GM19035 (cell line): ENCODE measurements at regions not wholly inside any gene's neighbourhood (a gene's known extent, or its start where the extent isn't known, plus 50 kb on each side); places are given as distances from the start of the nearest gene placed in this dataset.
"Not testable (repeated sequence)": the region's sequence is repeated elsewhere in the genome, so short reads cannot be mapped to it uniquely, and the experiment has no call there.

Source experiments
- ATAC-seq: cut with Tn5 transposase; IDR thresholded peaks from one replicate; pipeline ENCODE4 v1.9.1; 2021; ENCODE audit not compliant: unreplicated experiment

DNA sequence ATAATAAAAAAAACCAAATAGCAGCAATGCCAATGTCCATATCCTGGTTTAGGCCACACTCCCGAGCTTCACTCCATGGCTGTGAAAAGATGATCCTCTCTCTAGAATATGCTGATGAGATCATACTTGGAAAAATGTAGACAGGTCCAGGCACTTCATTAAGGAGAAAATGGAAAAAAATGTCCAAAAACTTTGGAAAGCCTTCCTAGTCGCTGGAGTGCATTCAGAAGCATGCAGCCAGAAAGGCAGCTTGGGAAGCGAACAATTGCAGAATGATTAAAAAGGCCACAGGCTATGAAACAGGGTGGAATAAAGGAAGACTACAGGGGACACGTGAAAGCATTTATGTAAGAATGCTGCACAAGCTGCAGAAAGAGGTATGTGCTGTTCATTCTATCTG lies 165.6 kb upstream of the HCCS start:
- ATAC-seq: no peak

DNA sequence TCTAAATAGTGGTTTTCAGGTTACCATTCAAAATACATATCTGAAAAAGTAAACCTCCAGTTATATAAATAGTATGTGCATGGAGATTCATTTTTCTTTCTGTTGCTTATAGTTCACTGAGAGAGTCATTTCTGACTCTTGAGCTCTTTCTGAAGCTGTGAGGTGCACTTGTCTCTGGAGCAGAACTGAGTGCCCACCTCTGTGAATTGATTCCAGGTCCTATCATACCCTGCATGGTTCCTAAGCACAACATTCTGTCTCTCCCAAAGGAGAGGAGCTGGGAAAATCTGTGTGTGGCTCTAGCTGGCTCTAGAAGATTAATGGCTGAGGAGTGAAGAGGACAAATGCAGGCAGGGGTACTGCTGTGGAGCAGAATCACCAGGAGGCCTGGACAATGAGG lies 161.6 kb upstream of the HCCS start:
- no peak for ATAC-seq

DNA sequence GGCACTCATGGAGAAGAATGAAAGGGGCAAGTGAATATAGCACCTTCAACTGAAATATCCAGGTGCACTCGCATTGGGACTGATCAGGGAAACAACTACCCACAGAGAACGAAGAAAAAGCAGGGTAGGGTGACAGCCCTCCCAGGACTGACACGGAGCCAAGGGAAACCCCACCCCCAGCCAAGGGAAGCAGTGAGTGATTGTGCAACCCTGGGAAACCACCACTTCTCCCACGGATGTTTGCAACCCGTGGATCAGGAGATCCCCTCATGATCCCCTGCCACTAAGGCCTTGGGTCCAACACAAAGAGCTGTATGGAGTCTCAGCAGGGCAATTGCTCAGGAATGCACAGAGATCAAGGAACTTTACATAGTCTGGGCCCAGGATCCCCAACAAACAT lies 158.5 kb upstream of the HCCS start:
- ATAC-seq: no peak

DNA sequence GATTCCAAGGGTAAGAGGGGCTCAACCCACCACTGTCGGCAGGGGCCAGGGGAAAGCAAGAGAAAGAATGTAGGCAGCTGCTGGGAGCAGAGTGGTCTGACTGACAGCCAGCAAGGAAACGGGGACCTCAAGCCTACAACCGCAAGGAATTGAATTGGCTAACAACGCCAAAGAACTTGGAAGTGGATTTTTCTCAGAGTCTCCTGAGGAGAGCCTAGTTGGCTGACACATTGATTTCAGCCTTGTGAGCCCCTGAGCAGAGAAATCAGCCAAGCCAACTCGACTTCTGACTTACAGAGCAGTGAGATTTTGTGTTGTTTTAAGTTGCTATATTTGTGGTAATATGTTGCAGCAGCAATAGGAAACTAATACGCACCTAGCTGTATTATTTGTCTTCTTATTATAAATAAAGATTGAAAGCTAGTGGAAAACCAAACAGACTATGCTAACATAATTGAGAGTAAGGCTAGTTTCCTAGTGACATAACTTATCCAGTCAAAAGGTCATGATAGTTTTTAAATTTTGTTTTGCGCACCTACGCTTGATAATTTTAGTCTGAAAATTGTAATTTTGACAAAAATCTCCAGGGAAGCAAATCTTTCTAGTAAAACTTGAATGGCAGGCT lies 145.8 kb upstream of the HCCS start:
- no peak for ATAC-seq

DNA sequence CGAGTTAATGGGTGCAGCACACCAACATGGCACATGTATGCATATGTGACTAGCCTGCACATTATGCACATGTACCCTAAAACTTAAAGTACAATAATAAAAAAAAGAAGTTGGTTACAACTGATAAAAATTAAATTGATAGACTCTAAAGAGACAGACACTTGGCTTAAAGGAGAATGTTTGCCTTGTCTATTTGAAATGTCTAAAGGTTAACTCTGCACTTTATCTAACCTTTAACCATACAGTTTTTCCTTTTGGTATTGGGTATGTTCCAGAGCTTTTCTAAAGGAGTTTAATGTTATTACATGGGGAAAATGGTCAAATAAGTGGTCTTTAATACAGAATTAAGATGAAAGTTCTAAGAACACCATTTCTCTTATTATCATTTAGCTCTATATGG lies 145.1 kb upstream of the HCCS start:
- ATAC-seq: no peak

DNA sequence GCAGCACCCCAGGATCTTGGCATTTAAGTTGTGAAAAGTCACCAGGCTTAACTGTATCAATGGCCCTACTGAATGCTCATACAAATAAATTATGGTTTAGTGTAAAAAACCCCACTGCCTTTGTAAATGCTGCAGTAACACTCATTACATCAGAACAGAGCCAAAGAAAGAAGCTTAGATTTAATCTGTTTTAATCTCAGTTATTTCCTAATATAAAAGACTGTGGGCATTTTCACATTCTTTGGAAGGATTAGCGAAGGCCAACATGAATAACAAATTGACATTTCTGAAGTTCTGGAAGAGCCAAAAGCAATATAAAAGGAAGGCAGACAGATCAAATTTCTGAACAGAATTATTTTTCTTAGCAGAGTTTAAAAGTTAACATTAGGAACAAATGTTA lies 140.0 kb upstream of the HCCS start:
- no peak for ATAC-seq

DNA sequence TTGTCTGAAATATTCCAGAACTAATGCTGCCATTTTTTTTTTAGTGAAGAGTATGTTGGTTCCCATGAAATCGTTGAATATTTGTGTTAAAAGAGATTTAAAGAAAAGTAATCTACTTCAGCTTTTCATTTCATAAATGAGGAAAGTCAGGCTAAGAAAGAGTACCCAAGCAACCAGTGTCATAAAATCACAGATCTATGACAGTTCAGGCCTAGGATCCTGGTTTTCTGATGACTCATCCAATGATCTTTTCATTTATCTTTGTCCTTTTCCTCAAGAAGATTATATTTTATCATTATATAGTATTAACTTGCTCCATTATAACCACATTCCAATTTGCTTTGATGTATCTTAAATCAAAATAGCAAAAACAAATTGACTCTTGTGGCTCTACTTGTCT lies 139.4 kb upstream of the HCCS start:
- no peak for ATAC-seq

DNA sequence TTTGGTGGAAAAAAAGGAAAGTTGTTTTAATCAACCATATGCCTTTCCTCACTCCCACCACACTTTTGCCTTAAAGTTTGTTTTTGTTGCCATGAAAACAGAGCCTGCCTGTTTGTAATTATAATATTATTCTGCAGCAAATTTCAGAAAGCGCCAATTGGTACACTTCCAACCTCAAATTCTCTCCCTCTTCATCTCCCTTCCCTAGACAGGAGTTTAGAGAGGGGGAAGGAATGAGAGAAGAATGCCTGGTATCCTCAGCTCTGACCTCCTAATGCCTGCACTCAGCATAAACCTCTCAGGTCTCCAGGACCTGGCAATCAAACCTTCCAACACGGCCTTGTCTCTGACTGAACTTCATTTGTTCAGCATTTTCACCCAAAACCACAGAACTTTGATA lies 138.4 kb upstream of the HCCS start:
- no peak for ATAC-seq

DNA sequence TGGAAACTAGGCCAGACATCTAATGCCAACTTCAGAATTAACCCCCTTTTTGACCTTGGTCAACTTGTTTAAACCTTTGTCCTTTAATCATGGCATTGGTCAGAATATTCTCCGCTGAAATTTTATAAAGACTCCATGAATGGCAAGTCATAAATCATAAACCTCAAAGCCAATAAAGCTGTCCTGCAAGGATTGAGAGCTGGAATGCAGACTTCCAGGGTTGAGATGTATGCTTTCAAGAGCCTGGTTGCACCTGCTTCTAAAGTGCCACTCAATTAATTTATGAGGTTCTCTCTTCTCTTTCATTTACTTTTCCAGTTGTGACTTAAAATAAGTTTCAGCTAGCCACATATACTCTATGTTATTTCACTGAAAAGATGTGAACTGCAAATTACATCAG lies 136.2 kb upstream of the HCCS start:
- no peak for ATAC-seq

DNA sequence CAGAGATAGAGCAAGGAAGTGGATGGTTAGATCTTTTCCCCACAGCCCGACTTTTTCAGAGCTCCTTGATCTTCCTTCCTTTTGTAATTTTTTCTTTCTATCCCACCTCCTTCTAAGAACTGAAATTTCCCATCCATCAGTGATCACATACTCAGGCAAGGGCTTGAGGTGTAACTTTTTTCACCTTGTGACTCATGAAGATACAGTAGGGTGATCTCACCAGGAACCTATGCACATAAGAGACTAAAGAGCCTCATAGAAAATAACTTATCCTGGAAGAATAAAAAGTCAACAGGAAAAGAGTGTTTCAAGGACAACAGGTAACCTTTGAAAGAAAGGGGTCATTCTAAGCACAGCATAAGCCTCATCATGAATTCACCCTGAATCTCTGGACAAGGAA lies 131.2 kb upstream of the HCCS start:
- ATAC-seq: no peak

DNA sequence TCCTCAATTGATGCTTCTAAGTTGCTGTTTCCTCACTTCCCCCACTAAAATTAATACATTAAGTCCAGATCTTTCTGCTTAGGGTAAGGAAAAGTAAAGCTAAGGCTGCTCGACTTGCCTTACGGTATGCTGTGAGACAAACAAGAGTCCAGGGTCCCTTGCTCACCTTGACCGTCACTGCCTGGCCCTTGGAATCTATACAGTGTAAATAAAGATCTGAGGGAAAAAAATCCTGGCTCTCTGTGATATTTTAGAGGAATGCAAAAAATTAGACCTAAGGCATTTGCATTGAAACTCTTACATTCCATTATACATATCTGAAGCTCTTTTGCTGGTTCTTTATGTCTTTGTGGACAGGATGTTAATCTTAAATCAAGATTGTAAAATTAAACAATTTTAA lies 129.6 kb upstream of the HCCS start:
- ATAC-seq: no peak

DNA sequence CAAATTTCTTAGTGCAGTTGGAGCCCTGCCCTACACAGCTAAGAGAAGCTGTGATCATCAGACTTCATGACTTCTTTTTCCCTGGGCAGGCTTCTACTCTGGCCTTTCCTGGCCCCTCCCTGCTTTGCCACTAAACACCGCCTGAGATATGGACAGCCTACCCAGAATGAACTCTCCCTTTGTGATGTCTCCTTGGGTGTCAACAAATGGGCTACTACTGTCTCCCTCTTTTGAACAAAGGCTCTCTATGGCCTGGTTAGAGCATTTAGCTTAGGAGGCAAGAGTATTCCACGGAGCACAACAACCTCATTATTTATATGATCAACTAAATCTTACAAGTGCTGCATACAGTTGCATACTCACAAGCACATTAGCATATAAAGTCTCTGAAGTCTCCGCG lies 127.6 kb upstream of the HCCS start:
- no peak for ATAC-seq

DNA sequence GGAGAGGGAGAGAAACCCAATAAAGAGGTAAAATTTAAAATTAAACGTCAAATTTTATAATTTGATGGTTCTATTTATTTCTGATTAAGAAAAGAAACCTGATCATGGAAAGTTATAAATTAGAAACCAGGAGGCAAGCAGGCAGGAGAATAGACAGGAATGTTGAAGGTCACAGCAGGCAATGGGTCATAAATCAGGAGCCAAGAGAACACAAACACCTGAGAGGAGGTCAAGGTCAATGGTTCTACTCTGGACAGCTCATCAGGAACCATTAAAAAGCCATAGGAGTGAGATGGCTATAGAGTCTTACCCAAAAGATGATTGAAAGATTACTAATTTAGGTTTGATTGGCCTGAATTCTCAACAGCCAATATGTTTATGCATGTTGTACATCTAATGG lies 126.9 kb upstream of the HCCS start:
- no peak for ATAC-seq

DNA sequence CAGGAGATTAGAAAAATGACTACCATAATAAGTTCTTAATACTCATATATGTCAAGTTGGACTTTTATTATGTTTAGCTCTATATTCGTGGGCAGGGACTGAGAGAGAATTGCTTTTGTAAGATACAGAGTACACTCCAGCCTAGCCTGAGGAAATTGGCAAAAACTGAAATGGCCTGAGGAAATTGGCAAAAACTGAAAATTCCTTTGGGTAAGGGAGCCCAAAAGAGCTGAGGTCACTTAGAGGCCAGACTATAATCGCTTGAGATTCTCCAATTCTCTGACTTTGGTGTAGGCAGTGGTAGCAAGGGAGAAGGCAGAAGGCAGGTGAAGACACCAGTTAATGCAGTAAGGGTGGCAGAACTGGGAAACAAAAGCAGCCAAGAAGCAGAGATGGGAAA lies 124.5 kb upstream of the HCCS start:
- ATAC-seq: no peak

DNA sequence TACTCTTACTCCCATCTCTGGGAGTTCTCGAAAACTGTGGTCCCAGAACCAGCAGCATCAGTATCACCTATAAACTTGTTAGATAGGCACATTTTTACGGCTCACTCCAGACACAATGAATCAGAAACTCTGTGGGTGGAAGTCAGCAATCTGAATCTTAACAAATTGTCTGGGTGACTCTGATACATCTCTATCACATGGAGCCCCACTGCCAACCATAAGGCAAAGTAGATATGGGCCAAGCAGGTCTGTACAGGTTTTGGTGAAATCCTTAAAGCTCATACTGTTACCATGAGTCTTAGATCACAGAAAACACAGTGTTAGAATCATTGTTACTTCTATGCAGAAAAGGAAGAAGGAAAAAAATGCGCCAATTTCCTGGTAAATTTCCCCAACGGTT lies 122.5 kb upstream of the HCCS start:
- no peak for ATAC-seq

DNA sequence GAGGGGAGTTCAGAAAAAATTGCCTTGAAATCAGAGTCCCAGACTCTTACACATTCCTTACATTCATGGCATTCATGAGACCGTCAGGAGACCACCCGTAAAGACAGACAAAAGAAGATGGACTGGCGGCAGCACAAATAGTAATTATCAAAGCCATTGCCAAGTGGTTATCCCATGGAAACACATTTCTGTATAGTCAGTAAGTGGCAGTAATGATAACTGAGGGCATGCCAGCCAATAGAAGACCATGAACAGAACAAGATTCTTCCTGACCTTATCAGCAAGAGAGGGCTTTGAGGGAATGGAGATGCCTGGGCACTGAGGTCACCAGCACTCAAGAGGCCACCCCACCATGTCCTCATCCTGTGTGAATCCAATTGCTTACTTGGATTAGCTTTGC lies 121.7 kb upstream of the HCCS start:
- no peak for ATAC-seq

DNA sequence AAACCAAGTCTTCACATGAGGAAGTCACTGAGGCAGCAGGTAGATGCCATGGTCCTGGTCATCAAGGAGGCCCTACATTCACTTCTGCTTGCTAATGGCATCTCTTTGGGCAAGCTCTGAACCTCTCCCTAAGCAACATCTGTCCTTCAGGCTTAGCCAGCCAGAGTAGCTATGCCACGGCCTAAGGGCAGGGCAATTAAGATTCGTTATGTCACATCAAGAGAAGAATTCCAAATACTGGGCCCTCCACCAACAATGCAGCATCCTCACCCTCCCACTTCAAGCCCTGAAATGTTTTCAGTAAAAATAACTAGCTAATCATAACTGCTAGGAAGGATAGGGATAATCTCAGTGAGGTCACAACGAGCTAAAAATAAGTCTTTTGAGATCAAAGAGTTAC lies 120.7 kb upstream of the HCCS start:
- ATAC-seq: no peak

DNA sequence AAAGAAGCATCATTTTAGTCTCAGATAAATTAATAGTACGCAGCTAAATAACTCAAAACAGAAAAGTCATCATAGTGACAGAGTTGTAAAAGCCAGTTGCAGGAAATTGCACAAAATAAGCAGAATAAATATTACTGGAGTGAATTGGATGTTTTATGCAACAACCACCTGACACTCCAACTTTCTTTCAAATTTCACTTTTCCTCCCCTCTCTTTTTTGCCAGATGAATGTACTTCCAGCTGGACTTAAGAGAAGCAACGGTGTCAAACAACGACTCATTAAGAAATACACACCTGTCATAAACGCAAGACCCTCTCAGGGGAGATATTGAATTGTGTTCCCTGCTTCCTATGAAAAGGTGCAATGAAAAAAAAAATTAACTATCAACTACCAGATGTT lies 120.2 kb upstream of the HCCS start:
- ATAC-seq: no peak

DNA sequence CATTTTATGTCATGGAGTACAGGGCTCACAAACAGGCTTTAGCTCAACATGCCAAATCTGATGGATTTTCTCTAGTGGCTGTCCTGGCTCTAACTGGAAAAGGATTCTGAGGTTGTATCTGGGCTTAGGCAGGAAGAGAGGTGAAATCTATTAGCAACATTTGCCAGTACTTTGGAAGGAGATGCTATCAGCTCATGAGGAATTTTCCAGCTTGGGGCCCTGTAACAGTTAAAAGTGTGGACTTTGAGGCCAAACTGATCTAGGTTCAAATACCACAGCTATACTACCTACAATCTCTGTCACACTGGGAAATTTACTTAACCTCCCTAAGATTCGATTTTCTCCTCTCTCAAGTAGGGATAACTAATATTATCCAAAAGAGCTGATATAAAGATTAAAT lies 119.0 kb upstream of the HCCS start:
- no peak for ATAC-seq

DNA sequence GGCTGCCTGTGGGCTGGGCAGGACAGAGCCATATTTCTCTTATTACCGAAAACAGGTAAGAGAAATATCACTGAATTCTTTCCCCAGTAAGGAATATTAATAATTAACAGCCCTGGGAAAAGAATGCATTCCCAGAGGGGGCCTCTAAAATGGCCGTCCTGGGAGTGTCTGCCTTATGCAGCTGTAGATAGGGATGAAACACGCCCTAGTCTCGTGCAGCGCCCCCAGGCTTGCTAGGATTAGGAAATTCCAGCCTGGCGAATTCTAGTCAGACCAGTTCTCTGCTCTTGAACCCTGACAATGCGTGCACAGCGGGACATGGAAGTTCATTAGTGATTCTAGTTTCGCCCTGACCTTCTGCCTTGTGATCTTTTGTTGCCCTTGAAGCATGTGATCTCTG lies 104.1 kb upstream of the HCCS start:
- ATAC-seq: not testable (repeated sequence)

DNA sequence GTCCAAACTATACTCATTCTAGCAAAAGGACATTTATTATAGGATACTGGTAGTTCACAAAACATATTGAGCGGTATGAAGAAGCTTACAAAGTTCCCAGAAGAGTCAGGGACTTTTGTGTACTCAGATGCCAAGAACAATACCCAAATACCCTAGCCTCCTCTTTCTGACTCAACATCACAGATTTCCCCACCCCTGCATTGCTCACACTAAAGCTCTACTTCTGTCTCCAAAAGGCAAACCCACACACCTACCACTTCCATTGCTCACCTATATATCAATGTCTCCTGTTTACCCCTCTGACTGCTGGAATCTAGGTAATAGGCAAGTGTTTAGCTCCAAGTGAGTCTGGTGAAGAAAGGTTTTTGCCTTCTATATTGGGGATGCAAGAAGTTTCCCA lies 100.7 kb upstream of the HCCS start:
- no peak for ATAC-seq

DNA sequence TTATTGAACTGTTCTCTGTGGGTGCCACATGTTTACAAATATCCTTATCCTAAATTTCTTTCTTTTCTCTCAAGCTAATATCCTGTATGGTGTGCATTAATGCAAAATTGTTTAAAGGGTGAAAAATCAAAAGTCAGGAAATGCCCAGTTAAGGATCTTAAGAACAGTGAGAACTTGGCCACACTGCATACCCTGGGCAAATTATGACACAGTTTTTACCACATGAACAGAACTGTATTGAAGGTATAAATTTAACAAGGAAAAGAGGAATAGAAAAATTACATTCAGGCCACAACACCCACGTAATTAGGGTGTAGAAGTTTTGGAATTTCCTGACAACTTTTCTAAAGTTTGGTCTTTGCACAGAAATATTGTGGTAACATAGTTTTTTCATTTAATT lies 94.4 kb upstream of the HCCS start:
- no peak for ATAC-seq

DNA sequence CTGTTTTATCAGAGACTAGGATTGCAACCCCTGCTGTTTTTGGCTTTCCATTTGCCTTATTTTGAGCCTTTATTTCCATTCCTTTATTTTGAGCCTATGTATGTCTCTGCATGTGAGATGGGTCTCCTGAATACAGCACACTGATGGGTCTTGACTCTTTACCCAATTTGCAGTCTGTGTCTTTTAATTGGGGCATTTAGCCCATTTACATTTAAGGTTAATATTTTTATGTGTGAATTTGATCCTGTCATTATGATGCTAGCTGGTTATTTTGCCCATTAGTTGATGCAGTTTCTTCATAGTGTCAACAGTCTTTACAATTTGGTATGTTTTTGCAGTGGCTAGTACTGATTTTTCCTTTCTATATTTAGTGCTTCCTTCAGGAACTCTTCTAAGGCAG lies 88.5 kb upstream of the HCCS start:
- not testable (repeated sequence) for ATAC-seq

DNA sequence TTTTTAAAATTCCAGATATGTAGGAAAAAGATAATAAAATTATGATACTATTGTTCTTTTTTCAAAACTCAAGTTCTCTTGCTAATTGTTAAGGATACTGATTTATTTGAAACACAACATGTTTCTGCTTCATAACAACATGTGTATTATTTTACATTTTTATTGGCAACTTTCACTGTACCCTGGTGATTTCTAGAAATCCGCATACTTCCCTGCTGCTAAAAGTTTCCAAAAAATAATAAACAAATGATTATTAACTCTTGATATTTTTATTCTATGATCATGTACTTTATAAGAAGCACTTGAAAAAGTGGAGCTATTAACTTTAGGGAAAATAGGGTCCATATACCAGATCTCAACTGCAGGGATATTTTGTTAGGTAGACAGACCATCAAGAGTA lies 71.2 kb upstream of the HCCS start:
- ATAC-seq: no peak
